Caco-2 (cell line): ENCODE measurements at regions not wholly inside any gene's neighbourhood (a gene's known extent, or its start where the extent isn't known, plus 50 kb on each side); places are given as distances from the start of the nearest gene placed in this dataset.
"Not testable (repeated sequence)": the region's sequence is repeated elsewhere in the genome, so short reads cannot be mapped to it uniquely, and the experiment has no call there.

Source experiments
- BruUV-seq: library from RNA; stranded (reverse); fragments of 400-500 nt; replicated peaks from 2 replicates; lab custom pipeline; 2021; lab: Mats Ljungman, UMichigan
- CTCF ChIA-PET: fragments of 300-600 bp; sonication (Branson Sonifier 250); formaldehyde crosslinking; loops from one replicate; lab custom pipeline; 2022; ENCODE audit warnings: antibody characterized with exemption; lab: Charles Lee
- POLR2A ChIA-PET: fragments of 300-600 bp; sonication (Branson Sonifier 250); formaldehyde crosslinking; loops from one replicate; lab custom pipeline; 2022; ENCODE audit warnings: antibody characterized with exemption; lab: Charles Lee
- DNase-seq, 2 experiments: peaks; one replicate each; pipeline versions ENCODE4 v3.0.0 to v3.0.0-alpha.2; 2020 to 2022
- H3K27me3 ChIP-seq: replicated peaks from 2 replicates; pipeline ENCODE4 v1.6.0; 2011; ENCODE audit warnings: low read length; ENCODE audit not compliant: control insufficient read depth, insufficient read depth
- H3K36me3 ChIP-seq: 2 replicates; pipeline ENCODE4 v1.5.1; 2011; ENCODE audit warnings: low read length; ENCODE audit not compliant: control insufficient read depth, insufficient read depth
- H3K4me1 ChIP-seq: fragments of 250-450 bp; sonication (Bioruptor Pico); 2 replicates; pipeline ENCODE4 v1.5.1; 2020; ENCODE audit warnings: mild to moderate bottlenecking
- H3K4me3 ChIP-seq: 2 replicates; pipeline ENCODE4 v1.5.1; 2011; ENCODE audit warnings: low read depth, mild to moderate bottlenecking, control low read depth, low read length
- H3K9me3 ChIP-seq: fragments of 250-450 bp; sonication (Bioruptor Pico); 2 replicates; pipeline ENCODE4 v1.5.1; 2020; ENCODE audit warnings: mild to moderate bottlenecking, moderate library complexity
- H3K27ac Mint-ChIP-seq: one replicate; pipeline ENCODE4 v1.8.0; 2022; ENCODE audit warnings: mixed read lengths; ENCODE audit not compliant: unreplicated experiment
- H3K27me3 Mint-ChIP-seq: one replicate; pipeline ENCODE4 v1.8.0; 2022; ENCODE audit warnings: mixed read lengths; ENCODE audit not compliant: insufficient read depth, unreplicated experiment
- H3K36me3 Mint-ChIP-seq: one replicate; pipeline ENCODE4 v1.8.0; 2022; ENCODE audit warnings: mild to moderate bottlenecking, mixed read lengths; ENCODE audit not compliant: insufficient read depth, unreplicated experiment
- H3K4me1 Mint-ChIP-seq: one replicate; pipeline ENCODE4 v1.8.0; 2022; ENCODE audit warnings: low read depth, mixed read lengths; ENCODE audit not compliant: unreplicated experiment
- H3K4me3 Mint-ChIP-seq: one replicate; pipeline ENCODE4 v1.8.0; 2022; ENCODE audit warnings: mild to moderate bottlenecking, moderate library complexity, mixed read lengths; ENCODE audit not compliant: unreplicated experiment
- H3K9me3 Mint-ChIP-seq: one replicate; pipeline ENCODE4 v1.8.0; 2022; ENCODE audit warnings: mixed read lengths; ENCODE audit not compliant: unreplicated experiment
- intact Hi-C: fragments of 100-400 bp; cut with micrococcal nuclease; formaldehyde crosslinking; loops from one replicate; pipeline ENCODE4 v1.10.0; 2022; ENCODE audit not compliant: unreplicated experiment
- TF ChIP-seq, protein P1 (sequence below), 2 experiments: fragments of 200-600 bp in 1 of 2; IDR thresholded peaks; 1 replicate in 1 of 2; 2 replicates in 1 of 2; pipeline versions ENCODE4 v1.5.1 to v1.8.0; 2011 to 2022; ENCODE audit warnings: antibody characterized with exemption in 1 of 2, control low read depth in 1 of 2, inconsistent platforms in 1 of 2, low read depth in 1 of 2, low read length in 1 of 2, mild to moderate bottlenecking in 1 of 2, moderate library complexity in 1 of 2; ENCODE audit not compliant: insufficient read depth in 1 of 2, severe bottlenecking in 1 of 2, unreplicated experiment in 1 of 2

DNA sequence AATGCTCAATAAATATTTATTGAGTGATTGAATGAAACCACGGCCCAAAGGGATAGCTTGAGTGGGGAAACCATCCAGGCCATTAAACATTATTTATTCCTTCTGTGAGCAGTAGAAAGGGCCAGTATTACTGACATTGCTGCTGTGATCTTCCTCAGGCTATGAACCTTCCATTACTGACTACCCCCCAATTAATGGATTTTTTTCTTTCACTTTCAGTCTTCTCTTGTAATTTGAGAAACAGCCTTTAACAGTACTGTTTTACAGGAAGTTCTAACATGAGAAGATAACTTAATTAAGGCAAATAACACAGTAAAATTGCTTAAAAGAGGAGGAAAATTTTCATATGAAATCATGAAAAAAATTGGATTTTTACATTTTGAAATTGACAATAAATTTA is 629.5 kb downstream of the TRHDE start:
- H3K27me3 ChIP-seq, result no peaks in the 10 kb centered on the region
- no peak overlapping the region for H3K4me3 Mint-ChIP-seq
- no peaks in the 10 kb centered on the region for H3K36me3 Mint-ChIP-seq
- H3K9me3 Mint-ChIP-seq, result no peaks in the 10 kb centered on the region
- H3K4me1 Mint-ChIP-seq, result no peaks in the 10 kb centered on the region
- H3K9me3 ChIP-seq, result no peaks in the 10 kb centered on the region
- H3K4me1 ChIP-seq, result no peaks in the 10 kb centered on the region
- H3K36me3 ChIP-seq, result no peaks in the 10 kb centered on the region
- DNase-seq, result no peak
- intact Hi-C loops, result no loop called here
- CTCF ChIA-PET, result no interaction called here
- no TSS peak for BruUV-seq
- H3K4me3 ChIP-seq, result no peak overlapping the region
- POLR2A ChIA-PET, result no interaction called here
- TF ChIP-seq, protein P1, sequence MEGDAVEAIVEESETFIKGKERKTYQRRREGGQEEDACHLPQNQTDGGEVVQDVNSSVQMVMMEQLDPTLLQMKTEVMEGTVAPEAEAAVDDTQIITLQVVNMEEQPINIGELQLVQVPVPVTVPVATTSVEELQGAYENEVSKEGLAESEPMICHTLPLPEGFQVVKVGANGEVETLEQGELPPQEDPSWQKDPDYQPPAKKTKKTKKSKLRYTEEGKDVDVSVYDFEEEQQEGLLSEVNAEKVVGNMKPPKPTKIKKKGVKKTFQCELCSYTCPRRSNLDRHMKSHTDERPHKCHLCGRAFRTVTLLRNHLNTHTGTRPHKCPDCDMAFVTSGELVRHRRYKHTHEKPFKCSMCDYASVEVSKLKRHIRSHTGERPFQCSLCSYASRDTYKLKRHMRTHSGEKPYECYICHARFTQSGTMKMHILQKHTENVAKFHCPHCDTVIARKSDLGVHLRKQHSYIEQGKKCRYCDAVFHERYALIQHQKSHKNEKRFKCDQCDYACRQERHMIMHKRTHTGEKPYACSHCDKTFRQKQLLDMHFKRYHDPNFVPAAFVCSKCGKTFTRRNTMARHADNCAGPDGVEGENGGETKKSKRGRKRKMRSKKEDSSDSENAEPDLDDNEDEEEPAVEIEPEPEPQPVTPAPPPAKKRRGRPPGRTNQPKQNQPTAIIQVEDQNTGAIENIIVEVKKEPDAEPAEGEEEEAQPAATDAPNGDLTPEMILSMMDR (IDR thresholded peaks at IDR 0.05; ENCODE audit: insufficient read depth in 1 of 2, low read depth in 1 of 2, low read length in 1 of 2, severe bottlenecking in 1 of 2, unreplicated experiment in 1 of 2), result no peak
- no peak overlapping the region for H3K27ac Mint-ChIP-seq
- H3K27me3 Mint-ChIP-seq, result peaks cover 2% of the 10 kb centered on the region

DNA sequence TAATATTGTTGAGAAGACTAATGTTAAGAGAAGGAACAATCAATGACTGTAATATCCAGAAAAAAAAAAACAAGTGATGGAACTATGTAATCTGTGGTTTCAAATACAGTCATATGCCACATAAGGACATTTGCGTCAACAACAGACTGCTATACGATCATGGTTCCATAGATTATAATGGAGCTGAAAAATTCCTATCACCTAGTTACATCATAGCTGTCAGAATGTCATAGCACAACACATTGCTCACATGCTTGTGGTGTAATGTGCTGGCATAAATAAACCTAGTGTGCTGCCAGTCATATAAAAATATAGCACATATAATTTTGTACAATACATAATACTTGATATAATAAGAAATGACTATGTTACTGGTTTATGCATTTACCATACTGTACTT is 653.5 kb downstream of the TRHDE start:
- DNase-seq, result no peak
- intact Hi-C loops, result no loop called here
- POLR2A ChIA-PET, result no interaction called here
- H3K27ac Mint-ChIP-seq, result no peak overlapping the region
- BruUV-seq, result no TSS peak
- Histone ChIP-seq H3K36me3 (no peaks in the 10 kb centered on the region), H3K9me3 (no peaks in the 10 kb centered on the region), H3K4me3 (no peak overlapping the region), H3K4me1 (no peaks in the 10 kb centered on the region), H3K27me3 (no peaks in the 10 kb centered on the region)
- CTCF ChIA-PET, result no interaction called here
- TF ChIP-seq, protein P1 (IDR thresholded peaks at IDR 0.05; ENCODE audit: insufficient read depth in 1 of 2, low read depth in 1 of 2, low read length in 1 of 2, severe bottlenecking in 1 of 2, unreplicated experiment in 1 of 2), result no peak
- H3K9me3 Mint-ChIP-seq, result no peaks in the 10 kb centered on the region
- H3K27me3 Mint-ChIP-seq, result no peaks in the 10 kb centered on the region
- no peak overlapping the region for H3K4me3 Mint-ChIP-seq
- no peaks in the 10 kb centered on the region for H3K36me3 Mint-ChIP-seq
- no peaks in the 10 kb centered on the region for H3K4me1 Mint-ChIP-seq

GRCh38 chr12:72931838-72932237 is 659.7 kb downstream of the TRHDE start:
- BruUV-seq, DNase-seq, H3K36me3 Mint-ChIP-seq, POLR2A ChIA-PET, intact Hi-C loops, H3K4me3 ChIP-seq, CTCF ChIA-PET, H3K27ac Mint-ChIP-seq, H3K4me3 Mint-ChIP-seq, H3K9me3 ChIP-seq, H3K27me3 Mint-ChIP-seq, H3K4me1 Mint-ChIP-seq, H3K27me3 ChIP-seq, H3K36me3 ChIP-seq, H3K4me1 ChIP-seq: not testable (repeated sequence)
- H3K9me3 Mint-ChIP-seq, result peaks cover 32% of the 10 kb centered on the region

DNA sequence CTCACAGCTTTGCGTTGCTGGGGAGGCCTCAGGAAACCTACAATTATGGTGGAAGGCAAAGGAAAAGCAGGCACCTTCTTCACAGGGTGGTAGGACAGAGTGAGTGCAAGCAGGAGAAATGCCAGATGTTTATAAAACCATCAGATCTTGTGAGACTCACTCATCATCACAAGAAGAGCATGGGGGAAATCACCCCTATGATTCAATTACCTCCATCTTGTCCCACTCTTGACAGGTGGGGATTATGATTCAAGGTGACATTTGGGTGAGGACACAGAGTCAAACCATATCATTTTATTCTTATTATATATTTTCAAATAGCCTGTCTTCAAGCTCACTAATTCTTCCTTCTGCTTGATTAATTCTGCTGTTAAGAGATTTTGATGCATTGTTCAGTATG is 665.3 kb downstream of the TRHDE start:
- Histone ChIP-seq H3K27me3 (no peaks in the 10 kb centered on the region), H3K36me3 (no peaks in the 10 kb centered on the region), H3K4me1 (no peaks in the 10 kb centered on the region), H3K9me3 (no peaks in the 10 kb centered on the region; the same call in 1 of the 2 replicates), H3K4me3 (no peak overlapping the region)
- Mint-ChIP-seq H3K4me3 (no peak overlapping the region), H3K27me3 (no peaks in the 10 kb centered on the region), H3K36me3 (no peaks in the 10 kb centered on the region), H3K4me1 (no peaks in the 10 kb centered on the region), H3K9me3 (peaks cover 22% of the 10 kb centered on the region), H3K27ac (no peak overlapping the region)
- CTCF ChIA-PET, result no interaction called here
- DNase-seq, result no peak
- no TSS peak for BruUV-seq
- TF ChIP-seq, protein P1 (IDR thresholded peaks at IDR 0.05; ENCODE audit: insufficient read depth in 1 of 2, low read depth in 1 of 2, low read length in 1 of 2, severe bottlenecking in 1 of 2, unreplicated experiment in 1 of 2), result no peak
- POLR2A ChIA-PET, result no interaction called here
- intact Hi-C loops, result no loop called here
